SHP77 treated with DMSO at 0.1 percent for 48 hours (cell line): ENCODE measurements at regions not wholly inside any gene's neighbourhood (a gene's known extent, or its start where the extent isn't known, plus 50 kb on each side); places are given as distances from the start of the nearest gene placed in this dataset.

Experiments
- DNase-seq: peaks from one replicate; lab custom pipeline; 2025; lab: John Stamatoyannopoulos, UW

DNA sequence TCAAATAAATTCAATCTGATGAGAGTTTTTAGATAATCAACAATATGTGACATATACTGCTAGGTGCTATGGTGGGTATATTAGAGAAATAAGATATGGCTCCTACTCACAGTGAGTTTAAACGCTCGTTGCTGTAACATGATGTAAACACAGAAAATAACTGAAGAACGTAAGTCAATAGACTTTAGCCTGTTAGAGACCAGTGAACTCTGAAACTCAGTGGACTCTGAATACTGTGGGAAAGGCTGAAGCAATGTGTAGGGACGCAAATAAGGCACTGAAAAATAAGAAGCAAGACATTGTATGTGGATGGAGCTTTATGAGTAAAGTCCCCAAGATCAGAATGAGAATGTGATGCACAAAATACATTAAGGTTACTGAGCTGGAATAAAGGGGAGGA is 431.6 kb downstream of the TFAP2B start:
- DNase-seq = no peak

- DNase-seq = no peak
Observed at GRCh38 chr6:51257938-51258337, 439.3 kb downstream of the TFAP2B start.

DNA sequence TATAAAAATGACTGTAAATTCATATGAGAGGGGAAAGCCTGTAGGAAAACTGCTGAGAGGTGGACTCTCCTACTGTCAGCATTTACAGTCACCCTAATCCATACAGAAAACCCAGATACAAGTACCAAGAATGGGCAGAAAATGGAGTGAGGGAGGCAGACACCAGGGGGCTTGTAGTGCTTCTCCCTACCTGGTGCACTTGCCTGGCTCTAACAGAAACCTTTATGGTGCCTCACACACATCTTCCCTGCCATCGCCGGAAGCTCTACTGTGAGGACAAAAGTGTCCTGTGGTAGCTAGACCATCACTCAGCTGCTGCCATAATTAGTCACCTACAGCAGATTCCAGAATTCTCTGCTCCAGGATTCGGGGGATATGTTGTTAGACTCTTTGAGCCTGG is 441.3 kb downstream of the TFAP2B start:
- DNase-seq = no peak

DNA sequence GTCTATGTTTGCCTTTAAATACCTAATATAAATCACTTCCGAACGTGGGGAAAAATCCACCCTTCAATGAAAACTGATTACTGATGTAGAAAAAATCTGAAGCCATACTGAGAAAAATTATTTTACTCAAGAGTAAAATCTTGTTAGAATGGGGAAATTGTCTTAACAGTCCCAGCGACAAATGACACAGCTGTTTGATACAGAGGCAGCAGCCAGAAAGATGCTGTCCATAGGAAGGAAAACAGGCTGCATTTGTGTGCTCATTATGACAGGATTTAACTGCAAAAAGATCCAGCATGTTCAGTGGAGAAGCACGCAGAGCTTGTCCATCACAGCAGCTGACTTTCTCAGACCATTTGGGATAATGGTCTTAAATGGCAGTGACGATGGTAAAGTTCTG is 443.0 kb downstream of the TFAP2B start:
- DNase-seq = no peak

DNA sequence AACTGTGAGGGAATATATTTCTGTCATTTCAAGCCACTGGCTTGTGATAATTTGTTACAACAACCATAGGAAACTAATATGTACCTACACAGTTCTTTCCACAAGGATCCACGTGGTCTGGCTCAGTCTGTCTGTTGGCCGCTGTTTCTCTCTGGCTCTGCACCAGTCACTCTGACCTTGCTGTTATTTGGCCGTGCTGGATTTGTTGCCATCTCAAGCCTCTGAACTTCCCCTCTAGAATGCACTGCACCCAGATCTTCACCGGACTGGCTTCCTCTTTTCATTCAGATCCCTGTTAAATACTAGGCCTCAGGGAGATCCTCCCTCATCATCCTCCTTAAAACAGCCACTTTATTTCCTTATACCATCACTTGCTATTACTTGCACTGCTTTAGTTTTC is 446.8 kb downstream of the TFAP2B start:
- no peak for DNase-seq

DNA sequence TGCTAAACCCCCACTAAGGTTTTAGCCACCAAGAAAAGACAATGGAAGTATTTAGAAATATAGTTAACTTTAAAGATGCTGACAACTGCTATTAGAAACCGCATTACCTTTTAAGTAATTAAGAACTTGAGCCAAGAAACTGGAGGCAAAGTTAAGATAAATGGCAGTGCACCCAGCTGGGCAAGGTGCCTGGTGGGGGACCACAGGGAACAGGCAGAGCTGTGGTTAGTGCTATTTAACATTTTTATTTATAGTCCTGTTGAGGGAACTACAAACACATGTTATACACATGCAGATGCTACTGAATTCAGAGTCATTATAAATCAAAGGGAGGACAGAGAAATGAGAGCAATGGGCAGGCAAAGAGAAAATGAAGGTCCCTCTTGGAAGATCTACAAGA is 447.9 kb downstream of the TFAP2B start:
- no peak for DNase-seq

DNA sequence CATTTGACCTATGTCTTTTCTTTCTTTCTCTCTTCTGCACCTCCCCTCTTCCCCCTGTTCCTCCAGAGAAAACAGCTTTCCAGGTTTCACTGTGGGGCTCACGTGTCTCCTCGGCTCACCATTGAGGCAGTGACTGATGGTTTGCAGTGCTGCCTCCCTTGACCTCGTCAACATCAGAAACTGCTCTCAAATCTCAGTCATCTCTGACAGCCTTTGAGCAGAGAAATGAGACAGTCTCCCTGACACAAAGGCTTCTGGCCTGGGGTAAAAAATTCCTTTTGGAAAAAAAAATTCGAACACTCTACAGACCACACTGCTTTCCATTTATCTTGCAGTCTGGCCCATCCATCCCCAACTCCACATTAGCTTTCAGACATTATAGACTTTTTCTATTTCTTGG is 450.0 kb downstream of the TFAP2B start:
- no peak for DNase-seq

- DNase-seq = no peak
Observed at GRCh38 chr6:51269876-51270275, 451.2 kb downstream of the TFAP2B start.

GRCh38 chr6:51271615-51272014 is 452.9 kb downstream of the TFAP2B start:
- no peak for DNase-seq

GRCh38 chr6:51273228-51273961 is 454.7 kb downstream of the TFAP2B start:
- DNase-seq = no peak

DNA sequence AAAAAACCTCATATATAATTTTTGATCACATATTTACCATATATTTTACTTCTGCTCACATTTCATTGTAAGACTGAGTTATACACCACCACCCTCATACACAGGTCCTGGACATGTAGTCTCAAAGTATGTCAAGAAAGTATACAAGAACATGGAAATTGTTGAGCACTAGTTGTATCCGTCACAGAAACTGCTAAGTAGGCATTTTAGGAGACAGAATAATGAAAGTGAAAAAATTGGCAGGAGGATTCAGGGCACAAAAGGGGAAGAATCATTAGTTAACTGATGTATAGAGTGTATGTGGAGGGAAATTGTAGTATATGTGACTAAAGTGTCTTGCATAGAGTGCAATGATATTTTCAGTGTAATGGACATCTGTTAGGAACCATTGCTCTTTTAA is 458.8 kb downstream of the TFAP2B start:
- DNase-seq = no peak

DNA sequence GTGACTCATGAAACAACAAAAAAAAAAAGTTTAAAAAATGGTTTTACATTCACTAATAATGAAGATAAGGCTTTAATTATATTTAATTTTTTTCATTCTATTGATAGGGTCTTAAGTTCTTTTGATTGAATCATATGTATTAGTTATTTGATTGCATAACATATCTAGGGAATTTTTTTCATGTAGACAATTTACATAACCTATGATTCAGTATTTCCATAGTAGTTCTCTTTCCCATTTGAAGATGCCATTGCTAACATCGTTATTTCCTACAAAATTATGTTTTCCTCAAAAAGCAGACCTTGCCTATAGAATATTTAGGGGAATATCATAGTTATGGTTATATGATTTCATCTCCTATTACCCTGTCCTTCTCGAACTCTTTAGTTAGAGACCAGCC is 463.4 kb downstream of the TFAP2B start:
- DNase-seq = no peak

- DNase-seq = no peak
Observed at GRCh38 chr6:51283723-51284355, 465.2 kb downstream of the TFAP2B start.

GRCh38 chr6:51285876-51286275 is 467.2 kb downstream of the TFAP2B start:
- no peak for DNase-seq

- DNase-seq = no peak
Observed at GRCh38 chr6:51289041-51289440, 470.4 kb downstream of the TFAP2B start.

GRCh38 chr6:51292659-51293058 is 474.0 kb downstream of the TFAP2B start:
- no peak for DNase-seq

- no peak for DNase-seq
Observed at GRCh38 chr6:51299621-51300380, 481.1 kb downstream of the TFAP2B start.

- DNase-seq = no peak
Observed at GRCh38 chr6:51300510-51300909, 481.8 kb downstream of the TFAP2B start.

DNA sequence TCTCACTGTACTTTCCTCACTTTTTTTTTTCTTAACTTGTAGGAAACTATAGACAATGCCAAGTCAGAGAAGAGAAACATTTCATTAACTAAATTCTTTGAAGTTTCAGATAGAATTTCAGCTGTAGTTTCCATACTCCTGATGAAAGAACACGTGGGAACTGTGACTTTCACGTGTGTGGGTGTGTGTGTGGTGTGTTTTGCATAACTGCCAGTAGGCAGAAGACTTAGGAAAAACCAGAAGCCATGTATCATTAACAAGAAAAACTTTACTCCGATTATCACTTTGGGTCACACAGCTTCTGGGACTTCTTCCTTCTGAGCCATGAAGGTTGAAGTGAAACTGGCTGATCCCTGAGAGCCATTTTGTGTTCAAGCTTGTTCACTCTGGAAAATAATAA is 483.3 kb downstream of the TFAP2B start:
- DNase-seq = no peak

- no peak for DNase-seq
Observed at GRCh38 chr6:51302431-51302830, 483.8 kb downstream of the TFAP2B start.

- DNase-seq = no peak
Observed at GRCh38 chr6:51303338-51303737, 484.7 kb downstream of the TFAP2B start.

- no peak for DNase-seq
Observed at GRCh38 chr6:51314965-51315364, 496.3 kb downstream of the TFAP2B start.

DNA sequence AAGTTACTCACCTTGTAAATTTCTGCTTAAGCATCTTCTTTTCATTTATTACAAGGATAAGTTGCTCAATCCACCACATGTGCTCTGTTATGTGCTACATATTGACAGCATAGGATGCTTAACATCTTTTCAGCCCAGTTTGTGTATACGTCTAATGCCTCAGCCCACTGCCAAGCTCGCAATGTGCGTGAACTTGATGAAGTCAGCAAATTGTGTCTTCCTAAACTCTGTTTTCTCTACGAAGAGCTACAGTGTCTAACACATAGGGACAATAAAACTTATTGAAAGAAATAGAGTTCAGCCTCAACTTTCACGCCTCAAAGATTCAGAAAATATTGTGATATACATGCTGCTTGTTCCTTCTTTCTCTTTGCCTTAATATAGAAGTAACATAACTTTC is 500.0 kb downstream of the TFAP2B start:
- DNase-seq = no peak
